Activated CD4-positive, alpha-beta T cell treated with anti-CD3 and anti-CD28 coated beads, Interleukin-2, amount 50 U/mL, for 48 hours (primary cell): ENCODE measurements at regions not wholly inside any gene's neighbourhood (a gene's known extent, or its start where the extent isn't known, plus 50 kb on each side); places are given as distances from the start of the nearest gene placed in this dataset.

ENCODE experiments used
- DNase-seq, 2 experiments: peaks; one replicate each; pipeline ENCODE4 v3.0.0-alpha.2; 2020

GRCh38 chr15:69971771-69972170 lies 125.9 kb downstream of the TLE3 start:
- no peak for DNase-seq

DNA sequence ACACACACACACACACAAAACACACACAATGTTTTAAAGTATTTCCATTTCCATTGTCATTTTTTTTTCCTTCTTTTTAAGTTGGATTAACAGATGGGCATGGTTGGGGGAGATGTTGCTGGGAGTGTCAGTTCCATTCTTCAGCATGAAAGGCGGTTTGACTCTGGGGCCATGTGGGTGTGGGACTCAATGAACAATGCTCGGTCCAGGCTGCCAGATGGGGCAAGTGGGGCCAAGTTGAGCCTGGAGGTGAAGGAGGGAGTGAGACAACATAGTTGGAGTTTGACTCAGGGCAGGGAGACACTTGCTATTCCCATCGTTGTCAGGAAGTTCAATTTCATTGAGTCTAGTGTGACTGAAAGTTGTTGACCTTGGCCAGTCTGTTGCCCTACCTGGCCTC lies 125.3 kb downstream of the TLE3 start:
- DNase-seq: no peak

- peak; percentile 29 to 45 for DNase-seq
These were observed 124.5 kb downstream of the TLE3 start for GRCh38 chr15:69973102-69973714.

- DNase-seq: no peak
These were observed 123.8 kb downstream of the TLE3 start for GRCh38 chr15:69973880-69974279.

DNA sequence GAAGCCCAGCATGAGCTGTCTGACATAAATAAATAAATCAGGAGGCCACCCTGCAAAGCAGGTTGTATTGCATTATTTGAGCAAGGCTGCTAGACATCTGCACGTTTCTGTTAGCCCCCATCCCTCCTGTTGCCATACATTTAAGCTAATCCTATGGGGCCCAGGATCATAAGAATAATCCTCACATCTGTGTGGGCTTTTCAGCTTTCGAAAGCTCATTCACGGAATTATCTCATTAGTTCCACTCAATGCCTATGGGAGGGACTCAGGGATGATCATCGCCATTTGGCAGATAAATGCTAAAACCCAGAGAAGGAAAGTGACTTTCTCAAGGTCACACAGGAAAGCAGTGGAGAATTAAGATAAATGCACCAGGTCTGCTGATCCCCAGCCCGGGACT lies 123.4 kb downstream of the TLE3 start:
- DNase-seq: no peak

DNA sequence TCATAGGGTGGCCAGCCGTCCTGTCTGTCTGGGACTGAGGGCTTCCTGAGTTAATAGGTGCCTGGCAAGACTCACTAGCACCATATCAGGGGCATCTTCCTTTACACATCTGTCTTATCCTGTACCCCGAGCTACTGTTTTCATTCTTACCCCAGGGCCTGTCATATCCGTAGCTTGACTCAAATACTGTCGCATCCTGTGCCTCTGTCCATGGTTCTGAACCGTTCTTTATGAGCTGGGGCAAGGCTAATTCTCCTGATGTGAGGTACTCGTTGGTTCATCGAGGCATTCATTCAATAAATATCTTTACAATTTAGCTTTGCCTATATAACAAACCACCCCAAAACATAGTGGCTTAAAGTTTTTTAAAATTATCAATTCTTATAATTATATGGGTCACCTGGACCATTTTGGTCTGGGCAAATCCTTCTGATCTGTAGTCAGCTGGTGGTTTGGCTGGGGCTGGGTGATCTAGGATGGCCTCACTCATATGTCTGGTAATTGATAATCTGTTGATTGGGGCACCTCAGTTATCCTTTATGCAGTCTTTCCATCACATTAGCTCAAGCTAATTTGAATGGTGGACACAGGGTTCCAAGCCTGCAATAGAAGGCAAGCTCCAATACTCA lies 121.2 kb downstream of the TLE3 start:
- peak; percentile 60 to 68 for DNase-seq

GRCh38 chr15:69978603-69979002 lies 119.1 kb downstream of the TLE3 start:
- no peak for DNase-seq

DNA sequence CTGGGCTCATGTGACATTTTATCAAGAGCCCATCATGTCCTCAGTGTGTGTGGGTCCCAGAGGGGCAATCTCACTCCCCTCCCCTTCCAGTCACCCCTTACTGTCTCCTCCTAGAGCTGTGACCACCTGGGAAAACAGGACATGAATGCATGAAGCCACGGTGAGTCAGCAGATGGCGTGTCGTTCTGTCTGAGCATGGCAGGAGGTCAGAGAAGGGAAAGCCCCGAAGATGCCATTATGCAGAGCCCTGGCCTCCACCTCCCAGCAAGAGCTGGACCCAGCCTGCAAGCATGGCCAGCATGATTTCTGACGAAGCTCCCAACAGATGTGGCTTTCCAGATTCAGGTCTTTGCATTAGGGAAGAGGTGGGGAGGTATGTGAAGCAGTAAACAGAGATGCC lies 118.5 kb downstream of the TLE3 start:
- no peak for DNase-seq

DNA sequence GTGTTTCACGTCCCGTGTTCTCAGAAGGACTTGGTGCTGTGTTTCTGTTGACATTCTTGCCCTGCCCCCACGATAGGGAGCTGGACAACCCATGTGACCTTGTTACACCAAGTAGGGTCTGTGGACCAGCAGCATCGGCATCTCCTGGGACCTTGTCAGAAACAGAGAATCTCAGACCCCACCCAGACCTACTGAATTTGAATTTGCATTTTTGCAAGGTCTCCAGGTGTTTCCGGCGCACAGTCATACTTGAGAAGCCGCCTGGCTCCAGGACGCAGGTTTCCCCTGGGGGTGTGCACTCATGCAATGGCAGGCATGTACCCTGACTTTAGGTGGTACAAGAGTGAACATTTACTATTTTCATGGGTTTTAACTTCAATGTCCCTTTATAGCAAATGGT lies 117.9 kb downstream of the TLE3 start:
- DNase-seq: no peak

GRCh38 chr15:69980341-69981059 lies 117.2 kb downstream of the TLE3 start:
- DNase-seq: no peak

- no peak for DNase-seq
These were observed 115.7 kb downstream of the TLE3 start for GRCh38 chr15:69982037-69982436.

DNA sequence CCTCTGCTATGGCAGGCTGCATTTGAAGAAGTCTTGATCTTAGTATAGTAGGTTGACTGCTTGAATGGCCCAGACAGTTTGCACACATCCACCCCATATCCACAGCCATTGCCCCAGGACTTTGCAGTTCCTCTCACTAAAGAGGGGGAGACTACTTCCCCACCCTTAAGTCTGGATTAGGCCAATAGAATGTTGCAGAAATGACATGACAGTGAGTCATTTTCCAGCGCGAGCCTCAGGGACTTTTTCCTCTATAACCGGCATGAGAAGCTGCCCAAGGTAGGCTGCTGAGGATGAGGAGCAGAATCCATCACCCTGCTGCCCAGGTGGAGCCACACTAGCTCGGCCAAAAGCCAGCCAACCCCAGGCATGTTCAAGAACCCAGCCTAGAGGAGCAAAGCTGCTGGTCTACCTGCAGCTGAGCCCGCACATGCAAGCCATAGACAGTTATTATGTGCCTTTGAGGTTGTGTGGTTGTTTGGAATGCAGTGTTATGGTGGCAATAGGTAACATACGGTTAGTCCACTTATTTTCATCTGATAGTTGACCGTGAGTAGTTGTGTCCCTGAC lies 113.9 kb downstream of the TLE3 start:
- DNase-seq: no peak

DNA sequence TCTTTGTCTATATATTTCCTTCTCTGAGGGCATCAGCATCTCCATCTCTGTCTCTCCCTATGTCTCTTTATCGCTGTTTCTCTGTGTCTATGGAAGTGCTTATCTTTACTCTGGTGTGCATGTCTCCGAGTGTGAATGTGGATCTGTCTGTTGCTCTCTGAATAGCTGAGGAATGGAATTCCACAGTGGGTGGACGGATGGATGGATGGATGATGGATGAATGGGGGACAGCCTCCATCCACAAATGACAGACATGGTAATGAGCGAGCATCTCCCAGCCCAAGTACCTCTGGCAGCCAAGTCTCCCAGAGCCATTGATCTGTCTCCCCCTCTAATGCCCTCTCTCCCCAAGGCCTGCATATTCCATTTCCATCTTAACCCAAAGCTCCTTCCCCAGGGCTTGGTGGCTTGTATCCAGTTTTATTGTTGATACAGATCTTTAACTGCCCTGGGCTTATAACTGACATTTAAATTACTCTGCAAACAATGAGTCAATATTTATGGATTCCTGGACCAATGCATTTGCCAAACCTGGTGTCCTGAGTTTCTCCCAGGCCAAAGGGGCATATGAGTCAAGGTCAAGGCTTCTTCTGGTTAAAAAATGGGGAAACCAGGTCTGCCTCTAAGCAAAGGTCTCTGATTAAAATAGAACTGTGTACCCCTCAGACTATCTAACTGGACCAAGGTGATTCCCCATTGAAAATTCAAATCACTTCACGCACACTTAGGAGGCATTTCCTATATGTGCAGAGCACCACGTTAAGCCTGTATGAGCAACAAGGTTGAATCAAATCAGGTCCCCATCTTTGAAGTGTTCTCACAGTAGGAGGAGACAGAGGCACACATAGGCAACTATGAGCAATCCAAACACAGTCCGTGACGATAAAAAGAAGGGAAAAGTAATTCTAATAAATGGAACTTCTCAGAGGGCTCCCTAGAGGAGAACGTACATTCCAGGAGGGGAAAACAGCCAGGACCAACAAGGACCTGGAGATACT lies 109.9 kb downstream of the TLE3 start:
- no peak for DNase-seq

- DNase-seq: no peak
These were observed 109.0 kb downstream of the TLE3 start for GRCh38 chr15:69988541-69989225.

- no peak for DNase-seq
These were observed 106.9 kb downstream of the TLE3 start for GRCh38 chr15:69990566-69991421.

DNA sequence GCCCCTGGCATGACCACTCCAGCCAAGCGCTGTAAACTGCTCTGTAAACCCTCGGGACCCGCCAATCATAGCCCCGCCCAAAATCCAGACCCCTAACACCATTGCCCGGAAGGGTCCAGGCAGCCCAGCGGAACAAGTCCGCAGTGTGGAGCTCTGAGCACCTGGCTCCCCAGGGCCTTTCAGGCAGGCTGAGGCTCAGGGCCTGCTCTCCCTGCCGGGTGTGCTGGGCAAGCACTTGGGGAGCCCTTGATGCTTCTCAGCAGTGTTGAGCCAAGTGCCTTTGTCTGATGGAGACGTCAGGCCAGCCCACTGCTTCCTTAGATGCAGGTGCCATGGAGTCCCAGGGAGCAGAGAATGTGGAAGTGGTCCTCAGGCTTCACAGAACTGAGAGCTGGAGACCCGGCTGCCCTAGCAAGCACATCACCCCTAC lies 106.2 kb downstream of the TLE3 start:
- DNase-seq: no peak

GRCh38 chr15:69992348-69992747 lies 105.4 kb downstream of the TLE3 start:
- DNase-seq: no peak

- DNase-seq: no peak
These were observed 103.1 kb downstream of the TLE3 start for GRCh38 chr15:69994429-69995205.

- no peak for DNase-seq
These were observed 101.2 kb downstream of the TLE3 start for GRCh38 chr15:69996321-69997160.
